Kidney (tissue), 13 donors: ENCODE measurements at regions not wholly inside any gene's neighbourhood (a gene's known extent, or its start where the extent isn't known, plus 50 kb on each side); places are given as distances from the start of the nearest gene placed in this dataset.

Experiments
- DNase-seq, 5 donors: peaks; one replicate each; pipeline ENCODE4 v3.0.0-alpha.2; 2013 to 2020
- FAIRE-seq: peaks from 2 replicates; lab custom pipeline; 2012; peaks lifted over from hg19 to GRCh38; lab: Jason Lieb, UNC
- H3K27ac ChIP-seq, 2 donors: one replicate each; pipeline ENCODE4 v1.7.0; 2013; ENCODE audit warnings: low read depth in 2 of 2, low read length in 2 of 2, inconsistent platforms in 1 of 2
- H3K27me3 ChIP-seq: one replicate; pipeline ENCODE4 v1.7.1; 2013; ENCODE audit warnings: low read length, inconsistent platforms; ENCODE audit not compliant: control insufficient read depth, insufficient read depth
- H3K36me3 ChIP-seq, 3 donors: one replicate each; pipeline versions ENCODE4 v1.7.0 to v1.7.1; 2013; ENCODE audit warnings: low read length in 3 of 3, control low read depth in 1 of 3, inconsistent platforms in 1 of 3; ENCODE audit not compliant: insufficient read depth in 3 of 3, control insufficient read depth in 2 of 3
- H3K4me1 ChIP-seq, 3 donors: one replicate each; pipeline versions ENCODE4 v1.7.0 to v1.7.1; 2013; ENCODE audit warnings: low read length in 3 of 3, inconsistent platforms in 1 of 3, low read depth in 1 of 3; ENCODE audit not compliant: control insufficient read depth in 2 of 3, insufficient read depth in 2 of 3
- H3K4me3 ChIP-seq, 3 donors: one replicate each; pipeline versions ENCODE4 v1.7.0 to v1.8.1; 2013; ENCODE audit warnings: low read length in 3 of 3, control low read depth in 1 of 3, inconsistent platforms in 1 of 3
- H3K9ac ChIP-seq, 3 donors: one replicate each; pipeline versions ENCODE4 v1.7.0 to v1.7.1; 2013; ENCODE audit warnings: low read length in 3 of 3, control low read depth in 1 of 3, inconsistent platforms in 1 of 3
- H3K9me3 ChIP-seq, 3 donors: one replicate each; pipeline versions ENCODE4 v1.7.0 to v1.7.1; 2013; ENCODE audit warnings: low read length in 3 of 3, control low read depth in 1 of 3, inconsistent platforms in 1 of 3; ENCODE audit not compliant: control insufficient read depth in 2 of 3, insufficient read depth in 1 of 3
- CTCF ChIP-seq: IDR thresholded peaks from 3 replicates; pipeline ENCODE4 v1.5.1; 2012; ENCODE audit warnings: mild to moderate bottlenecking, moderate library complexity, borderline replicate concordance; ENCODE audit not compliant: insufficient read depth; ENCODE audit errors: extremely low read depth
- intact Hi-C: fragments of 100-400 bp; cut with DNase I; formaldehyde crosslinking; loops from one replicate; pipeline ENCODE4 v1.11.1; 2022
- donor health status: control.
- donor health status: control.
- donor health status: control.
- donor health status: control.
- donor health status: control.
- donor health status: DM: yes; HTN: yes; CAD: no.
- donor health status: Normal renal cell carcinoma (clear cell type).

- Histone ChIP-seq H3K9me3 (no peaks in the 10 kb centered on the region), H3K4me1 (no peaks in the 10 kb centered on the region), H3K36me3 (no peaks in the 10 kb centered on the region), H3K27me3 (no peaks in the 10 kb centered on the region), H3K9ac (no peak overlapping the region), H3K27ac (no peak overlapping the region), H3K4me3 (no peak overlapping the region)
- intact Hi-C loops = no loop called here
- no peak for TF ChIP-seq CTCF
- DNase-seq (no peak), FAIRE-seq (no peak)
Observed at GRCh38 chr12:43148691-43149090, 403.3 kb downstream of the ADAMTS20 start.

DNA sequence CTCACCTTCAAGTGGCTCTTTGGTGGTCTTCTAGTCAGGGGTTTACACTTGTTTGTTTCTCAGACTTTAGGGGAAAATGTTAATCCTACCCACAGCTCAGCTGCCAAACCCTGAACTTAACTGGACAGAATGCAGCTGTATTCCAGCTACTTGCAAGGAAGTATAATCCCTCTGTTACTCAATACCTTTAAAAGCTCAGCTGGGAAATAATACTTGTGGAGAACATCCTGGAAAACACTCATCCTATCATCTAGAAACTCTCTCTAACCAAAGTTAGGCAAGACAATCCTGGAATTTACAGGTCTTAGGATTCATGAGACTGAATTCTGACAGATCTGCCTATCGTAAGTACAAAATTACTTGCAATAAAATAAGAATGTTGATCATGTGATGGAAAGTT lies 404.1 kb downstream of the ADAMTS20 start:
- H3K9ac ChIP-seq = no peak overlapping the region
- no peaks in the 10 kb centered on the region for H3K36me3 ChIP-seq
- no peak overlapping the region for H3K4me3 ChIP-seq
- no peaks in the 10 kb centered on the region for H3K27me3 ChIP-seq
- DNase-seq (no peak), FAIRE-seq (no peak)
- H3K4me1 ChIP-seq = no peaks in the 10 kb centered on the region
- no peaks in the 10 kb centered on the region for H3K9me3 ChIP-seq
- intact Hi-C loops = no loop called here
- TF ChIP-seq CTCF = no peak
- no peak overlapping the region for H3K27ac ChIP-seq

- DNase-seq (no peak), FAIRE-seq (no peak)
- Histone ChIP-seq H3K4me3 (no peak overlapping the region), H3K9me3 (peaks cover 0 to 3% (median 0%) of the 10 kb centered on the region in 3 donors), H3K36me3 (no peaks in the 10 kb centered on the region), H3K9ac (no peak overlapping the region), H3K27me3 (no peaks in the 10 kb centered on the region), H3K27ac (no peak overlapping the region), H3K4me1 (no peaks in the 10 kb centered on the region)
- intact Hi-C loops = no loop called here
- no peak for TF ChIP-seq CTCF
Observed at GRCh38 chr12:43145481-43145880, 406.5 kb downstream of the ADAMTS20 start.

GRCh38 chr12:43143278-43143677 lies 408.7 kb downstream of the ADAMTS20 start:
- intact Hi-C loops = no loop called here

More at GRCh38 chr12:43143278-43143677, 408.7 kb downstream of the ADAMTS20 start:
- Histone ChIP-seq H3K36me3 (no peaks in the 10 kb centered on the region), H3K9ac (no peak overlapping the region), H3K9me3 (peaks cover 0 to 12% (median 3%) of the 10 kb centered on the region in 3 donors), H3K4me1 (no peaks in the 10 kb centered on the region), H3K4me3 (no peak overlapping the region), H3K27me3 (no peaks in the 10 kb centered on the region), H3K27ac (no peak overlapping the region)
- DNase-seq (no peak), FAIRE-seq (no peak)
- no peak for TF ChIP-seq CTCF
